ENCODE measurements at regions not wholly inside any gene's neighbourhood (a gene's known extent, or its start where the extent isn't known, plus 50 kb on each side); places are given as distances from the start of the nearest gene placed in this dataset.
A peak's percentile ranks its signal among the peaks of the same experiment; 100 is the strongest.

GRCh38 chr2:146392631-146393030, 1452.2 kb upstream of the ACVR2A start:
- H3K27me3 ChIP-seq (ENCODE audit: low read length) = no peaks in the 10 kb centered on the region
- no peak for TF ChIP-seq EZH2 (IDR thresholded peaks at IDR 0.05; ENCODE audit: low read length, unreplicated experiment)
- TF ChIP-seq CTCF (conservative IDR thresholded peaks at IDR 0.05; ENCODE audit: low read depth, low read length) = no peak
- no peak for TF ChIP-seq EZH2phosphoT487 (IDR thresholded peaks at IDR 0.05; ENCODE audit: borderline replicate concordance, low read length)
- no peaks in the 10 kb centered on the region for H4K20me1 ChIP-seq (ENCODE audit: low read length)
- peak overlapping the region; percentile 40 for H3K27ac ChIP-seq (ENCODE audit: low read length)
- ChIA-PET CTCF (no interaction called here), POLR2A (ENCODE audit: unreplicated experiment) (no interaction called here)
- H3K4me3 ChIP-seq (ENCODE audit: low read length) = peak overlapping the region; percentile 61
- no peaks in the 10 kb centered on the region for H3K9me3 ChIP-seq (ENCODE audit: low read length)
- BruUV-seq (replicated peaks) = no TSS peak
- no peaks in the 10 kb centered on the region for H3F3A ChIP-seq (ENCODE audit: low read length, unreplicated experiment)
- H3K4me1 ChIP-seq (ENCODE audit: insufficient read depth, low read length) = peaks cover 22% of the 10 kb centered on the region
- no peak for DNase-seq
- H3K79me2 ChIP-seq (ENCODE audit: low read length) = no peaks in the 10 kb centered on the region
- H2AFZ ChIP-seq (ENCODE audit: low read length) = peak overlapping the region; percentile 76
- H3K36me3 ChIP-seq (ENCODE audit: low read depth, low read length) = no peaks in the 10 kb centered on the region
- H3K9me2 ChIP-seq (replicated peaks; ENCODE audit: low read length) = no peaks in the 10 kb centered on the region
- peak; percentile 48 for ATAC-seq
- H3K4me2 ChIP-seq (ENCODE audit: low read length) = peak overlapping the region; percentile 87
- intact Hi-C loops (cut with micrococcal nuclease) = no loop called here
- no peak overlapping the region for H3K9ac ChIP-seq (ENCODE audit: low read length)

- Histone ChIP-seq H3K4me3 (ENCODE audit: low read length) (peak overlapping the region; percentile 61), H3K9me2 (replicated peaks; ENCODE audit: low read length) (no peaks in the 10 kb centered on the region)
- CTCF ChIA-PET = no interaction called here
These were observed 1452.6 kb upstream of the ACVR2A start for GRCh38 chr2:146392186-146392585.

More at GRCh38 chr2:146392186-146392585, 1452.6 kb upstream of the ACVR2A start:
- Histone ChIP-seq H3K27ac (ENCODE audit: low read length) (peak overlapping the region; percentile 40), H3K36me3 (ENCODE audit: low read depth, low read length) (no peaks in the 10 kb centered on the region), H3K4me2 (ENCODE audit: low read length) (peak overlapping the region; percentile 87), H3K9ac (ENCODE audit: low read length) (no peak overlapping the region), H3F3A (ENCODE audit: low read length, unreplicated experiment) (no peaks in the 10 kb centered on the region), H3K27me3 (ENCODE audit: low read length) (no peaks in the 10 kb centered on the region), H3K9me3 (ENCODE audit: low read length) (no peaks in the 10 kb centered on the region), H3K79me2 (ENCODE audit: low read length) (no peaks in the 10 kb centered on the region), H3K4me1 (ENCODE audit: insufficient read depth, low read length) (peaks cover 22% of the 10 kb centered on the region), H4K20me1 (ENCODE audit: low read length) (no peaks in the 10 kb centered on the region), H2AFZ (ENCODE audit: low read length) (peak overlapping the region; percentile 76)
- ATAC-seq = peak; percentile 67
- POLR2A ChIA-PET (ENCODE audit: unreplicated experiment) = no interaction called here
- no TSS peak for BruUV-seq (replicated peaks)
- TF ChIP-seq EZH2 (IDR thresholded peaks at IDR 0.05; ENCODE audit: low read length, unreplicated experiment) (no peak), CTCF (conservative IDR thresholded peaks at IDR 0.05; ENCODE audit: low read depth, low read length) (no peak), EZH2phosphoT487 (IDR thresholded peaks at IDR 0.05; ENCODE audit: borderline replicate concordance, low read length) (no peak)
- peak; percentile 61 for DNase-seq
- intact Hi-C loops (cut with micrococcal nuclease) = no loop called here

All from PC-3 (cell line).